Kidney epithelial cell (primary cell): ENCODE measurements at regions not wholly inside any gene's neighbourhood (a gene's known extent, or its start where the extent isn't known, plus 50 kb on each side); places are given as distances from the start of the nearest gene placed in this dataset.
"Not testable (repeated sequence)": the region's sequence is repeated elsewhere in the genome, so short reads cannot be mapped to it uniquely, and the experiment has no call there.

ENCODE experiments used
- DNase-seq: peaks from one replicate; pipeline ENCODE4 v3.0.0-alpha.2; 2010; ENCODE audit warnings: low read depth
- H3K27me3 ChIP-seq: 2 replicates; pipeline ENCODE4 v1.6.0; 2011; ENCODE audit warnings: low read length; ENCODE audit not compliant: control insufficient read depth, insufficient read depth
- H3K36me3 ChIP-seq: 2 replicates; pipeline ENCODE4 v1.5.1; 2011; ENCODE audit warnings: low read length; ENCODE audit not compliant: control insufficient read depth, insufficient read depth
- H3K4me3 ChIP-seq: 2 replicates; pipeline ENCODE4 v1.5.1; 2011; ENCODE audit warnings: low read depth, mild to moderate bottlenecking, control low read depth, low read length
- TF ChIP-seq, protein P1 (sequence below): IDR thresholded peaks from 2 replicates; pipeline ENCODE4 v1.5.1; 2011; ENCODE audit warnings: mild to moderate bottlenecking, moderate library complexity, low read length, control low read depth, inconsistent platforms; ENCODE audit not compliant: insufficient read depth, poor library complexity, severe bottlenecking

DNA sequence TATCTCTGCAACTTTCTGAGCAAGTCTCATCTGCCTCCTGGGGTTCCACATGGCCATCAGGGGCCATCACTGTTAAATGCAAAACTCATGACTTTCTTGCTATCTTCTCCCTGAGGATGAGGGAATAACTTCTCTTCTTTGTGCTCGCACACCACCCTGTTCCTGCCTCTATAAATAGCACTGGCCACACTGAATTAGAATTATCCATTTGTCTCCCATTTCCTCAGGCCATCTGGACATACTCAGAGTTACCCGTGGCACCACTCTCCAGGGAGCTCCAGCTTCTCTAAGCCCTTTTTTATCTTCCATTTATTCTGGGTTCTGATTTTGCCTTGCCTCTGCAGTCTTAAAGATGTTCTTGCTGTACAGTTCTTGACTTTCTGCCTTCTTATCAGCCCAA is 72.8 kb upstream of the ECI2 start:
- no peaks in the 10 kb centered on the region for H3K36me3 ChIP-seq
- DNase-seq: no peak
- TF ChIP-seq, protein P1, sequence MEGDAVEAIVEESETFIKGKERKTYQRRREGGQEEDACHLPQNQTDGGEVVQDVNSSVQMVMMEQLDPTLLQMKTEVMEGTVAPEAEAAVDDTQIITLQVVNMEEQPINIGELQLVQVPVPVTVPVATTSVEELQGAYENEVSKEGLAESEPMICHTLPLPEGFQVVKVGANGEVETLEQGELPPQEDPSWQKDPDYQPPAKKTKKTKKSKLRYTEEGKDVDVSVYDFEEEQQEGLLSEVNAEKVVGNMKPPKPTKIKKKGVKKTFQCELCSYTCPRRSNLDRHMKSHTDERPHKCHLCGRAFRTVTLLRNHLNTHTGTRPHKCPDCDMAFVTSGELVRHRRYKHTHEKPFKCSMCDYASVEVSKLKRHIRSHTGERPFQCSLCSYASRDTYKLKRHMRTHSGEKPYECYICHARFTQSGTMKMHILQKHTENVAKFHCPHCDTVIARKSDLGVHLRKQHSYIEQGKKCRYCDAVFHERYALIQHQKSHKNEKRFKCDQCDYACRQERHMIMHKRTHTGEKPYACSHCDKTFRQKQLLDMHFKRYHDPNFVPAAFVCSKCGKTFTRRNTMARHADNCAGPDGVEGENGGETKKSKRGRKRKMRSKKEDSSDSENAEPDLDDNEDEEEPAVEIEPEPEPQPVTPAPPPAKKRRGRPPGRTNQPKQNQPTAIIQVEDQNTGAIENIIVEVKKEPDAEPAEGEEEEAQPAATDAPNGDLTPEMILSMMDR: no peak
- no peaks in the 10 kb centered on the region for H3K27me3 ChIP-seq
- no peak overlapping the region for H3K4me3 ChIP-seq

GRCh38 chr6:4203642-4204417 is 68.5 kb upstream of the ECI2 start:
- H3K4me3 ChIP-seq: not testable (repeated sequence)

GRCh38 chr6:4192627-4193026 is 57.3 kb upstream of the ECI2 start:
- Histone ChIP-seq H3K36me3 (no peaks in the 10 kb centered on the region), H3K4me3 (no peak overlapping the region), H3K27me3 (no peaks in the 10 kb centered on the region)
- DNase-seq: no peak
- TF ChIP-seq, protein P1: no peak

More at GRCh38 chr6:4203642-4204417, 68.5 kb upstream of the ECI2 start:
- H3K36me3 ChIP-seq, H3K27me3 ChIP-seq, DNase-seq: not testable (repeated sequence)

GRCh38 chr6:4192173-4192572 is 56.8 kb upstream of the ECI2 start:
- TF ChIP-seq, protein P1: no peak
- no peaks in the 10 kb centered on the region for H3K27me3 ChIP-seq
- H3K4me3 ChIP-seq: no peak overlapping the region
- no peak for DNase-seq
- no peaks in the 10 kb centered on the region for H3K36me3 ChIP-seq

DNA sequence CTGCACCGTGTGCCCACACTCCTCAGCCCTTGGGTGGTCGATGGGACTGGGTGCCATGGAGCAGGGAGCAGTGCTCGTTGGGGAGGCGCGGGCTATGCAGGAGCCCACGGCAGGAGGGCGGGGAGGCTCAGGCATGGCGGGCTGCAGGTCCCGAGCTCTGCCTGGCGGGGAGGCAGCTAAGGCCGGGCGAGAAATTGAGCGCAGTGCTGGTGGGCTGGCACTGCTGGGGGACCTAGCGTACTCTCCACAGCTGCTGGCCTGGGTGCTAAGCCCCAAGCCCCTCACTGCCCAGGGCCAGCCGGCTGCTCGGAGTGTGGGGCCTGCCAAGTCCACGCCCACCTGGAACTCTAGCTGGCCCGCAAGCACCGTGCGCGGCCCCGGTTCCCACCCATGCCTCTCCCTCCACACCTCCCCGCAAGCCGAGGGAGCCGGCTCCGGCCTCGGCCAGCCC is 55.9 kb upstream of the ECI2 start:
- Histone ChIP-seq H3K36me3 (no peaks in the 10 kb centered on the region), H3K27me3 (no peaks in the 10 kb centered on the region), H3K4me3 (no peak overlapping the region)
- TF ChIP-seq, protein P1: no peak
- DNase-seq: no peak

DNA sequence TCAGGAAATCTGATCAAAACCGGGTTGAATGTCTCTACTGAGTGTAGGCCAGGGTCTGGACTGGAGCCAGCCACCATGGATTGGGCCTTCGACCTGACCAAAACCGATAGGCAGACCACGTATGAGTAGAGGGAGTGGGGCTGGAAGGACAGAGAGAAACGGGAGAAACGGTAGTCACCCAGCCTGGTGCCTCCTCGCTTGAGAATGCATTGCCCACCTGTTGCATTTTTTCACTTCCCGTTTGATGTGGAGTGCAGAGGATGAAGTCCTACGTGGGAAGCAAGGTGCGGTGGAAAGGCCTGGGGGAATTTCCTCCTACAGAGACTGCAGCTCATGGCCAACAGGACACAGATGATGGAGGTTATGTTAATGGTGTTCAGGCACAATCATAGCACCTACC is 53.9 kb upstream of the ECI2 start:
- H3K27me3 ChIP-seq: no peaks in the 10 kb centered on the region
- TF ChIP-seq, protein P1: no peak
- H3K4me3 ChIP-seq: no peak overlapping the region
- H3K36me3 ChIP-seq: no peaks in the 10 kb centered on the region
- no peak for DNase-seq
